GM12878 (cell line): ENCODE measurements at regions not wholly inside any gene's neighbourhood (a gene's known extent, or its start where the extent isn't known, plus 50 kb on each side); places are given as distances from the start of the nearest gene placed in this dataset.

Experiments used
- ATAC-seq: fragments of 200-7000 bp; cut with Tn5 transposase; 3 replicates; pipeline ENCODE4 v1.9.1; 2020; ENCODE audit warnings: mild to moderate bottlenecking, moderate library complexity
- BruUV-seq: library from RNA; stranded (reverse); fragments of 400-500 nt; replicated peaks from 2 replicates; lab custom pipeline; 2021; lab: Mats Ljungman, UMichigan
- CTCF ChIA-PET: fragments of 300-600 bp; sonication (Branson Sonifier 250); formaldehyde crosslinking; extraction: SDS; loops from one replicate; lab custom pipeline; 2021; ENCODE audit warnings: inconsistent platforms; lab: Yijun Ruan, JAX
- POLR2A ChIA-PET: fragments of 350-600 bp; formaldehyde crosslinking; extraction: SDS; loops from one replicate; lab custom pipeline; 2021; ENCODE audit warnings: inconsistent platforms; lab: Charles Lee
- RAD21 ChIA-PET: fragments of 300-600 bp; sonication (Branson Sonifier 250); formaldehyde crosslinking; loops from one replicate; lab custom pipeline; 2023; ENCODE audit warnings: antibody characterized with exemption; ENCODE audit not compliant: unreplicated experiment; lab: Charles Lee
- SMC1A ChIA-PET: fragments of 300-600 bp; sonication (Branson Sonifier 250); formaldehyde crosslinking; loops from one replicate; lab custom pipeline; 2023; ENCODE audit not compliant: unreplicated experiment, uncharacterized antibody; lab: Charles Lee
- DNase-seq: peaks from one replicate; pipeline ENCODE4 v3.0.0-alpha.2; 2011; ENCODE audit warnings: low read depth, low spot score
- FAIRE-seq: peaks from 3 replicates; lab custom pipeline; 2011; peaks lifted over from hg19 to GRCh38; lab: Jason Lieb, UNC
- H2AFZ ChIP-seq: 2 replicates; pipeline ENCODE4 v1.6.0; 2011; ENCODE audit warnings: low read depth, low read length, control low read depth; ENCODE audit not compliant: control insufficient read depth
- H3K27ac ChIP-seq: 2 replicates; pipeline ENCODE4 v1.5.1; 2011; ENCODE audit warnings: control low read depth; ENCODE audit not compliant: control insufficient read depth, insufficient read depth
- H3K27me3 ChIP-seq, 2 experiments: replicated peaks in 1 of 2; 2 replicates each; pipeline versions ENCODE4 v1.6.0 to v1.6.1; 2011; ENCODE audit warnings: low read length in 1 of 2; ENCODE audit not compliant: control insufficient read depth in 2 of 2, insufficient read depth in 2 of 2
- H3K36me3 ChIP-seq, 2 experiments: 2 replicates each; pipeline ENCODE4 v1.5.1; 2011; ENCODE audit warnings: low read length in 1 of 2; ENCODE audit not compliant: control insufficient read depth in 2 of 2, insufficient read depth in 2 of 2
- H3K4me1 ChIP-seq: 2 replicates; pipeline ENCODE4 v1.6.1; 2011; ENCODE audit warnings: mild to moderate bottlenecking, low read length, moderate library complexity, mixed read lengths; ENCODE audit not compliant: control insufficient read depth, insufficient read depth
- H3K4me2 ChIP-seq: 2 replicates; pipeline ENCODE4 v1.6.0; 2011; ENCODE audit warnings: control low read depth; ENCODE audit not compliant: control insufficient read depth, insufficient read depth
- H3K4me3 ChIP-seq: fragments of 200-600 bp; sonication (generic); 2 replicates; pipeline ENCODE4 v1.5.1; 2016
- H3K79me2 ChIP-seq: 2 replicates; pipeline ENCODE4 v1.6.0; 2011; ENCODE audit warnings: low read length; ENCODE audit not compliant: control insufficient read depth, insufficient read depth
- H3K9ac ChIP-seq: 2 replicates; pipeline ENCODE4 v1.8.0; 2011; ENCODE audit warnings: low read length, control low read depth, mixed read lengths; ENCODE audit not compliant: control insufficient read depth, insufficient read depth
- H3K9me3 ChIP-seq: replicated peaks from 3 replicates; pipeline ENCODE4 v1.5.1; 2011; ENCODE audit warnings: mild to moderate bottlenecking, low read length; ENCODE audit not compliant: control insufficient read depth, insufficient read depth
- H4K20me1 ChIP-seq: 2 replicates; pipeline ENCODE4 v1.6.0; 2011; ENCODE audit not compliant: control insufficient read depth, insufficient read depth
- CBX3 ChIP-seq: fragments of 200-600 bp; sonication (generic); IDR thresholded peaks from 2 replicates; pipeline ENCODE4 v1.6.1; 2016; ENCODE audit warnings: low read depth, borderline replicate concordance
- ELK1 ChIP-seq: IDR thresholded peaks from 2 replicates; pipeline ENCODE4 v1.6.1; 2012; ENCODE audit warnings: low read depth, low read length, improper control_type of control experiment
- GABPA ChIP-seq: IDR thresholded peaks from 2 replicates; pipeline ENCODE4 v1.6.1; 2014; ENCODE audit warnings: antibody characterized with exemption, low read depth, mild to moderate bottlenecking, inconsistent platforms
- MEF2B ChIP-seq: fragments of 450-650 bp; IDR thresholded peaks from 2 replicates; pipeline ENCODE4 v1.6.1; 2018; ENCODE audit warnings: mild to moderate bottlenecking, moderate library complexity; ENCODE audit not compliant: partially characterized antibody, poor library complexity, severe bottlenecking
- NBN ChIP-seq: fragments of 450-650 bp; IDR thresholded peaks from 2 replicates; pipeline ENCODE4 v1.6.1; 2016
- NKRF ChIP-seq: fragments of 450-650 bp; conservative IDR thresholded peaks from 2 replicates; pipeline ENCODE4 v1.6.1; 2017; ENCODE audit warnings: mild to moderate bottlenecking, moderate library complexity
- RELB ChIP-seq: fragments of 450-650 bp; IDR thresholded peaks from 2 replicates; pipeline ENCODE4 v1.6.1; 2017; ENCODE audit warnings: low read depth, mild to moderate bottlenecking, moderate library complexity
- RFX5 ChIP-seq: IDR thresholded peaks from 2 replicates; pipeline ENCODE4 v1.6.1; 2011; ENCODE audit warnings: low read depth, low read length, improper control_type of control experiment
- ZNF24 ChIP-seq: fragments of 450-650 bp; IDR thresholded peaks from 2 replicates; pipeline ENCODE4 v1.6.1; 2017; ENCODE audit warnings: antibody characterized with exemption, mild to moderate bottlenecking
- WGBS: methylation state at CpG from one replicate; pipeline ENCODE4 v1.1.6; 2016; ENCODE audit warnings: low lambda C conversion rate; ENCODE audit not compliant: insufficient replicate concordance, insufficient coverage; ENCODE audit errors: missing lambda C conversion rate; 5-methylcytosine and 5-hydroxymethylcytosine counted together
- in situ Hi-C: fragments of 300-500 bp; cut with MboI; formaldehyde crosslinking; loops from 9 replicates; pipeline ENCODE4 v1.14.3; 2018; ENCODE audit warnings: mixed read lengths
- intact Hi-C: fragments of 100-400 bp; cut with micrococcal nuclease; formaldehyde crosslinking; loops from one replicate; pipeline ENCODE4 v1.14.2; 2022; ENCODE audit not compliant: unreplicated experiment
- TF ChIP-seq, protein P1 (sequence below): IDR thresholded peaks from 2 replicates; pipeline ENCODE4 v1.6.1; 2011; ENCODE audit warnings: borderline replicate concordance, low read depth, mild to moderate bottlenecking, moderate library complexity, low read length; ENCODE audit not compliant: insufficient read depth, poor library complexity, severe bottlenecking

DNA sequence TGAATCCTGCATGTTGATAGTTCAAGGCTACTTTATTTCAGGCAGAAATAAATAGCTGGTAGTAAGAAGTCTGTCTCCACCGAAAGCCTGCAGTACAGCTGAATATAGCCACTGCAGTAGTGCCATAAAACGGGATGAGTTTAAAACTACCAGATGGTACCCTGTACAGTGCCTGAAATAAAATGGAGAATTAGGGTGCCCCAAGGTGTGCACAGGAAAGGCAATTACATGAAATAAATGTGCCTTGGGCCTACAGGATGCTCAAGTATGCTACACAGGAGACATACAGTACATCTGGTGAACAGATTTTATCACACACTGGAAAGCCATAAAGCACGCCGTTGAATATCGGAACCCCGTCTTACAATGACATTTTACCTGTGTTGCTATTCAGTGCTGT, 447.7 kb upstream of the HNRNPA3 start (continued):
- no peak for TF ChIP-seq RELB
- TF ChIP-seq, protein P1, sequence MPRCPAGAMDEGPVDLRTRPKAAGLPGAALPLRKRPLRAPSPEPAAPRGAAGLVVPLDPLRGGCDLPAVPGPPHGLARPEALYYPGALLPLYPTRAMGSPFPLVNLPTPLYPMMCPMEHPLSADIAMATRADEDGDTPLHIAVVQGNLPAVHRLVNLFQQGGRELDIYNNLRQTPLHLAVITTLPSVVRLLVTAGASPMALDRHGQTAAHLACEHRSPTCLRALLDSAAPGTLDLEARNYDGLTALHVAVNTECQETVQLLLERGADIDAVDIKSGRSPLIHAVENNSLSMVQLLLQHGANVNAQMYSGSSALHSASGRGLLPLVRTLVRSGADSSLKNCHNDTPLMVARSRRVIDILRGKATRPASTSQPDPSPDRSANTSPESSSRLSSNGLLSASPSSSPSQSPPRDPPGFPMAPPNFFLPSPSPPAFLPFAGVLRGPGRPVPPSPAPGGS = no peak
- no peak for TF ChIP-seq RFX5
- no peak for TF ChIP-seq NBN
- no peak for TF ChIP-seq ELK1
- TF ChIP-seq, all 136 proteins: peak for 0

- SMC1A ChIA-PET = interaction anchor here (1.4 kb wide), 1 partner anchor 12 kb away, joined by 4 read pairs; no protein-coding TSS in a partner anchor
- Histone ChIP-seq H2AFZ (no peak overlapping the region), H3K4me2 (no peak overlapping the region), H3K4me1 (peaks cover 8% of the 10 kb centered on the region), H3K9me3 (no peaks in the 10 kb centered on the region), H3K27ac (no peak overlapping the region), H3K9ac (no peak overlapping the region), H4K20me1 (no peaks in the 10 kb centered on the region), H3K36me3 (no peaks in the 10 kb centered on the region), H3K79me2 (no peaks in the 10 kb centered on the region), H3K27me3 (no peaks in the 10 kb centered on the region), H3K4me3 (no peak overlapping the region)
- POLR2A ChIA-PET = no interaction called here
- CTCF ChIA-PET = no interaction called here
- TF ChIP-seq CBX3 (no peak), GABPA (no peak), NKRF (no peak), MEF2B (no peak), ZNF24 (peak; percentile 80)
- no peak for ATAC-seq
- in situ Hi-C loops (no loop called here), intact Hi-C loops (no loop called here)
- DNase-seq = no peak
- WGBS = 79% methylated on average over 9 of the region's 9 CpGs
- FAIRE-seq = no peak
- no TSS peak for BruUV-seq
- RAD21 ChIA-PET = no interaction called here
Observed at GRCh38 chr2:176766005-176766404, 446.6 kb upstream of the HNRNPA3 start.
